GM13977 (cell line): ENCODE measurements at regions not wholly inside any gene's neighbourhood (a gene's known extent, or its start where the extent isn't known, plus 50 kb on each side); places are given as distances from the start of the nearest gene placed in this dataset.
"Not testable (repeated sequence)": the region's sequence is repeated elsewhere in the genome, so short reads cannot be mapped to it uniquely, and the experiment has no call there.

Experiments
- DNase-seq: peaks from one replicate; pipeline ENCODE4 v3.0.0; 2012; ENCODE audit warnings: low spot score
- in situ Hi-C: fragments of 300-500 bp; cut with MboI; formaldehyde crosslinking; loops from one replicate; pipeline ENCODE4 v1.12.0; 2022; ENCODE audit warnings: low sequenced_read_pairs, low pct_unique_long_range_greater_than_20kb, mixed read lengths, inconsistent platforms; ENCODE audit not compliant: unreplicated experiment
- TF ChIP-seq, protein P1 (sequence below): IDR thresholded peaks from 2 replicates; pipeline ENCODE4 v1.5.1; 2012; ENCODE audit warnings: mild to moderate bottlenecking, control low read depth; ENCODE audit not compliant: insufficient read depth; ENCODE audit errors: extremely low read depth, missing control alignments

DNA sequence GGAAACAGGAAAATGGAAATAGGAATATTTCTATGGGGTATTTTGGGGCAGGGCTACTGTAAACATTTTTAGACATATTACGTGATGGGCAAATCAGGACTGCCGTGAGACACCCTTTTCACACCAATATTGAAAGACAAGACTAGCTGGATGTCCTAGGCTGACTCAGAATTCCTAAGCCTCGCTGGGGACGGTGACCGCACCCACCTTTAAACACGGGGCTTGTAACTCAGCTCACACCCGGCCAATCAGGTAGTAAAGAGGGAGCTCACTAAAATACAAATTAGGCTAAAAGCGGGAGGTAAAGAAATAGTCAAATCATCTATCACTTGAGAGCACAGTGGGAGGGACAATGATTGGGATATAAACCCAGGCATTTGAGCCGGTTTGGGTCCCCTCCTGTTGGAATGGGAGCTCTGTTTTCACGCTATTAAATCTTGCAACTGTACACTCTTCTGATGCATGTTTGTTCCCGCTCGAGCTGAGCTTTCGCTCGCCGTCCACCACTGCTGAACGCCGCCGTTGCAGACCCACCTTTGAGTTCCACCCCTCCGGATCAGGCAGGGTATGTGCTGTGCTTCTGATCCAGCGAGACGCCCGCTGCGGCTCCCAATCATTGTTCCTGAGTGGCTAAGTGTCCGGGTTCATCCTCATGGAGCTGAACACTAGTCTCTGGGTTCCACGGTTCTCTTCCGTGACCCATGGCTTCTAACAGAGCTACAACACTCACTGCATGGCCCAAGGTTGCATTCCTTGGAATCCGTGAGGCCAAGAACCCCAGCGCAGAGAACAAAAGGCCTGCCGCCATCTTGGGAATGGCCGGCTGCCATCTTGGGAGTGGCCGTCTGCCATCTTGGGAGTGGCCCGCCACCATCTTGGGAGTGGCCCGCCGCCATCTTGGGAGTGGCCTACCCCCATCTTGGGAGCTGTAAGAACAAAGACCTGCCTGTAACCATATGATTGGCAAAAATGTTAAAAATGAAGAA is 152.6 kb downstream of the CRLF2 start:
- TF ChIP-seq, protein P1, sequence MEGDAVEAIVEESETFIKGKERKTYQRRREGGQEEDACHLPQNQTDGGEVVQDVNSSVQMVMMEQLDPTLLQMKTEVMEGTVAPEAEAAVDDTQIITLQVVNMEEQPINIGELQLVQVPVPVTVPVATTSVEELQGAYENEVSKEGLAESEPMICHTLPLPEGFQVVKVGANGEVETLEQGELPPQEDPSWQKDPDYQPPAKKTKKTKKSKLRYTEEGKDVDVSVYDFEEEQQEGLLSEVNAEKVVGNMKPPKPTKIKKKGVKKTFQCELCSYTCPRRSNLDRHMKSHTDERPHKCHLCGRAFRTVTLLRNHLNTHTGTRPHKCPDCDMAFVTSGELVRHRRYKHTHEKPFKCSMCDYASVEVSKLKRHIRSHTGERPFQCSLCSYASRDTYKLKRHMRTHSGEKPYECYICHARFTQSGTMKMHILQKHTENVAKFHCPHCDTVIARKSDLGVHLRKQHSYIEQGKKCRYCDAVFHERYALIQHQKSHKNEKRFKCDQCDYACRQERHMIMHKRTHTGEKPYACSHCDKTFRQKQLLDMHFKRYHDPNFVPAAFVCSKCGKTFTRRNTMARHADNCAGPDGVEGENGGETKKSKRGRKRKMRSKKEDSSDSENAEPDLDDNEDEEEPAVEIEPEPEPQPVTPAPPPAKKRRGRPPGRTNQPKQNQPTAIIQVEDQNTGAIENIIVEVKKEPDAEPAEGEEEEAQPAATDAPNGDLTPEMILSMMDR: no peak
- no peak for DNase-seq
- in situ Hi-C loops: no loop called here

DNA sequence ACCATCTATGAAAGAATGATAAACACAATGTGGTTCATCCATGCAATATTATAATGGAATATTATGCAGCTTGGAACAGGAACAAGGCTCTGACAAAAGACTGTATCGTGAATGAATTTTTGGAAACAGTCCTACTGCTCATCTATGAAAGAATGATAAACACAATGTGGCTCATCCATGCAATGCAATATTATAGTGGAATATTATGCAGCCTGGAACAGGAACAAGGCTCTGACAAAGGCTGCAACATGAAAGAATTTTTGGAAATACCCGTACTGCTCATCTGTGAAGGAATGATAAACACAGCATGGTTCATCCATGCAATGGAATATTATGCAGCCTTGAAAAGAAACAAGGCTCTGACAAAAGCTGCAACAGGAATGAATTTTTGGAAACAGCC is 158.8 kb downstream of the CRLF2 start:
- in situ Hi-C loops, DNase-seq: not testable (repeated sequence)

DNA sequence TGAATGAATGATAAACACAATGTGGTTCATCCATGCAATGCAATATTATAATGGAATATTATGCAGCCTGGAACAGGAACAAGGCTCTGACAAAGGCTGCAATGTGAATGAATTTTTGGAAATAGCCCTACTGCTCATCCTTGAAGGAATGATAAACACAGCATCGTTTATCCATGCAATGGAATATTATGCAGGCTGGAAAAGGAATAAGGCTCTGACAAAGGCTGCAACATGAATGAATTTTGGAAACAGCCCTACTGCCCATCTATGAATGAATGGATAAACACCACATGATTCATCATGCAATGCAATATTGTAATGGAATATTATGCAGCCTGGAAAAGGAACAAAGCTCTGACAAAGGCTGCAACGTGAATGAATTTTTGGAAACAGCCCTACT is 159.4 kb downstream of the CRLF2 start:
- TF ChIP-seq, protein P1: no peak
- in situ Hi-C loops: no loop called here
- no peak for DNase-seq

DNA sequence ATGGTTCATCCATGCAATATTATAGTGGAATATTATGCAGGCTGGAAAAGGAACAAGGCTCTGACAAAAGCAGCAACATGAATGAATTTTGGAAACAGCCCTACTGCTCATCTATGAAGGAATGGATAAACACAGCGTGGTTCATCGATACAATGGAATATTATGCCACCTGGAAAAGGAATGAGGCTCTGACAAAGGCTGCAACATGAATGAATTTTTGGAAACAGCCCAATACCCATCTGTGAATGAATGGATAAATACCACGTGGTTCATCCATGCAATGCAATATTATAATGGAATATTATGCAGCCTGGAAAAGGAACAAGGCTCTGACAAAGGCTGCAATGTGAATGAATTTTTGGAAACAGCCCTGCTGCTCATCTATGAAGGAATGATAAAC is 160.4 kb downstream of the CRLF2 start:
- in situ Hi-C loops: no loop called here
- DNase-seq: no peak
- TF ChIP-seq, protein P1: no peak

DNA sequence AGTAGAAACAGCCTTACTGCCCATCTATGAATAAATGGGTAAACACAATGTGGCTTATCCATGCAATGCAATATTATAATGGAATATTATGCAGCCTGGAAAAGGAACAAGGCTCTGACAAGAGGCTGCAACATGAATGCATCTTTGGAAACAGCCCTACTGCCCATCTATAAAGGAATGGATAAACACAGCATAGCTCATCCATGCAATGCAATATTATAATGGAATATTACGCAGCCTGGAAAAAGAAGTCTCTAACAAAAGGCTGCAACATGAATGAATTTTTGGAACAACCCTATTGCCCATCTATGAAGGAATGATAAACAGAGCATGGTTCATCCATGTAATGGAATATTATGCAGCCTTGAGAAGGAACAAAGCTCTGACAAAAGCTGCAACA is 161.0 kb downstream of the CRLF2 start:
- no peak for DNase-seq
- TF ChIP-seq, protein P1: no peak
- in situ Hi-C loops: no loop called here

DNA sequence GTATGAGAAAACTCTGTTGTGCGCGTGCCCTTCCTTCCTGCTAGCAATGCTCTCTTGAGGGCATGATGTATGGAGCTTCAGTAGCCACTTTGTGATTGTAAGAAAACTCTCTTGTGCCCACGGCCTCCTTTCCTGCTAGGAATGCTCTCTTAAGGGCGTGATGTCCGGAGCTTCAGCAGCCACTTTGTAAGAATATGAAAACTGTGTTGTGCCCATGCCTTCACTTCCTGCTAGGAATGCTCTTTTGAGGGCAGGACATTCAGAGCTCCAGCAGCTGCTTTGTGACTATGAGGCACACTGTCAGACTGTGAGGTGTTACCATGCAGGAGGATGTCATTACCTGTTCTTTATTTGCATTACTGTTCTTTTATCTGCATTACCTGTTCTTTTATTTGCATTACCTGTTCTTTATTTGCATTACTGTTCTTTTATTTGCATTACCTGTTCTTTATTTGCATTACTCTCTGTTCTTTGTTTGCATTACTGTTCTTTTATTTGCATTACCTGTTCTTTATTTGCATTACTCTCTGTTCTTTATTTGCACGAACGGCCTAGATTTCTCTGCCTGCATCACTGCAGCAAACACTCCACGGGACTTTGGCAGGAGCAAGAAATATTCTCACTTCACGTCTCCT is 166.7 kb downstream of the CRLF2 start:
- no peak for DNase-seq
- in situ Hi-C loops: no loop called here
- TF ChIP-seq, protein P1: no peak

DNA sequence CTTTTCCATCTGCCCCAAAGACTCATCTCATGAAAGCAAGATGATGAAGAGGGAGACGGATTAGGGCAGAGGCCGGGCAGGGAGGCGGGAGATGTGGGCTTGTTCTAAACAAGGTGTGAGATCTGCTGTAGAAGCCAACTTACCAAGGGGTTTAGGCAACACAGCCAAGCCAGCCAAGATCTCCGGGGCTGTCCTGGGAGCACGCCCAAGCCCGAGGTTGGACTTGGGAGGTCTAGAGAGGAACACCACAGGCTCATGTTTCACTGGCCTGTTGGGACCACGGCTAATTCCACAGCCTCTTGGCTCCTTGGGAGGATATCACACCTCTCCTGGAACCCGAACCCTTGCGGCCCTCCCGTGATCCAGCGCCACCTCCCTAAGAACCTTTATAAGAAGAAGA is 171.4 kb downstream of the CRLF2 start:
- in situ Hi-C loops: no loop called here
- TF ChIP-seq, protein P1: no peak
- no peak for DNase-seq

DNA sequence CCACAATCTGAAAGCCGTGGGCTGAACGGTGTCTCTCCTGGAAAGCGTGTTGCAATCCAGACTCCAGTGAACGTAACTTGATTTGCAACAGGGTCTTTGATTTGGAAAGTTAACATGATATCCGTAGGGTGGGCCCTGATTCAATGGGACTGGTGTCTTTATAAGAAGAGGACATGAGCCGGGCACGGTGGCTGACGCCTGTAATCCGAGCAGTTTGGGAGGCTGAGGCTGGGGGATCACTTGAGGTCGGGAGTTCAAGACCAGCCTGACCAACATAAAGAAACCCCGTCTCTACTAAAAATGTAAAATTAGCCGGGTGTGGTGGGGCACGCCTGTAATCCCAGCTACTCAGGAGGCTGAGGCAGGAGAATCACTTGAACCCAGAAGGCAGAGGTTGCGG is 176.5 kb downstream of the CRLF2 start:
- DNase-seq, in situ Hi-C loops: not testable (repeated sequence)
